NCI-H1930 (cell line): ENCODE measurements at regions not wholly inside any gene's neighbourhood (a gene's known extent, or its start where the extent isn't known, plus 50 kb on each side); places are given as distances from the start of the nearest gene placed in this dataset.
"Not testable (repeated sequence)": the region's sequence is repeated elsewhere in the genome, so short reads cannot be mapped to it uniquely, and the experiment has no call there.

Experiments used
- DNase-seq, 2 experiments: peaks; one replicate each; lab custom pipeline; 2025; lab: John Stamatoyannopoulos, UW

DNA sequence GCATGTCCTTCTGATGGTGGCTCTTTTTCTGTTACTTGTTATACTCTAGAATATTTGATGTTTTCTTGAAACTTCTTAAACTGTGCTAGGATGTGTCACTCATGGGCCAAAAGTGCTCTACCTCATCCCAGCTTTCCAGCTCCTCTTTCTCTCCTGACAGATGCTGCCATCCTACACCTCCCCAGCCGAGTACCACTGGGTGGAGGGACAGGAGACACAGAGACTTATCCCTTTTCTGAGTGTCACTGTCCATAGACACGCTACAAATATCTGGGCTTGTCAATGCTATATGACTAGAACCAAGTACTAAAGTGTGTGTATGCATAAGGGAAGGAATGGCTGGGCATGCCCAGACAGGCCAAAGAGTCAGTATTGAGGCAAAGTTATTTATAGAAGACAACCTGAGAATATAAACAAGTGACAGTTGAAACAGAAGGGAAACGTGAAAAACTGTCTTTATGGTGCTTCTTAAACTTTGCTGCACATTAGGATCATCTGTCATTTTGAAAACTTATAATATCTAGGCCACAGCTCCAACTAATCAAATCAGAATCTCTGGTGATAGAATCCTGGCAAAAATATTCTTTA, 188.0 kb downstream of the CARTPT start:
- DNase-seq = no peak

DNA sequence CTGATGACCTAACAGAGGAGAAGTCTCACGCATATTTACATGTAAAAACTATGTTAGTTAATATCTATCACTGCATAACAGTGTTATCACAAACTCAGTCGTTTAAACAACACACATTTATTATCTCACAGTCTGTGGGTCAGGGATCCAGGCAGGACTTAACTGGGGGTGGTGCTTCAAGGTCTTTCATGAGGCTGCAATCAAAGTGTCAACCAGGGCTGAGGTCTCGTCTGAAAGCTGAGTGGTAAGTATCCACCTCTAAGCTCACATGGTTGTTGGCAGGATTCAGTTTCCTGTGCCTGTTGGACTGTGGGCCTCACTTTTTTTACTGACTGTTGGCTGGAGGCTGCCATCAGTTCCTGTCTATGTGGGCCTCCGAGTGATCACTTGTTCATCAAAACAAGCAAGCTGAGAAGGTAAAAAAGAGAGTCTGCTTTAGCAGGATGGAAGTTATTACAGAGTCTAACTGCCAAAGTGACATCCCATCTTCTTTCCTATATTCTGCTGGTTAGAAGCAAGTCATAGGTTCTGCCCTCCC, 188.6 kb downstream of the CARTPT start:
- DNase-seq = no peak

DNA sequence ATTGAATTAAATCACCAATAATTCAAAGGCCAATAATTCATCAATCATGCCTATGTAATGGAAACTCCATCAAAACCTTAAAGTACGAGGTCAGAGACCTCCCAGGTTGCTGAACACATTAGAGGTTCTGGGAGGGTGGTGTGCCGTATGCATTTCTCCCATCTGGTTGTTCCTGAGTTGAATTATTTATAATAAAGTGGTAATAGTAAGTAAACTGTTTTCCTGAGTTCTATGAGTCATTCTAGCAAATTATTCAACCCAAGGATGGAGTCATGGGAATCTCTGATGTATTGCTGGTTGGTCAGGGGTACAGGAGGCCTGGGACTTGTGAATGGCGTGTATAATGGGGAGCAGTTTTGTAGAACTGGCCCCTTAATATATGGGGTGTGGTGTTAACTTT, 191.7 kb downstream of the CARTPT start:
- no peak for DNase-seq

DNA sequence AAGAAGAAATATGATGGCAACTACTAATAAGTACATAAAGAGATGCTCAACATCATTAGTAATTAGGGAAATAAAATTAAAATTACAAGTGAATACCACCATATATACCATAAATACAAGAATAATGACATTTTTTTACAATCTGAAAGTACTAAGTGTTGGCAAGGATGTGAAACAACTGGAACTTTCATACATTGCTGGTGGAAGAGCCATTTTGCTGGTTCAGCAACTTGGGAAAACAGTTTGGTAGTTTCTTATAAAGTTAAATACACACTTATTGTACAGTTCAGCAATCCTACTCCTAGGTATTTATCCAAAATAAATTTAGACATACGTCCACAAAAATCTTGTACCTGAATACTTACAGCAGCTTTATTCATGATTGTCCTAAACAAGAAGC, 192.9 kb downstream of the CARTPT start:
- DNase-seq = no peak

DNA sequence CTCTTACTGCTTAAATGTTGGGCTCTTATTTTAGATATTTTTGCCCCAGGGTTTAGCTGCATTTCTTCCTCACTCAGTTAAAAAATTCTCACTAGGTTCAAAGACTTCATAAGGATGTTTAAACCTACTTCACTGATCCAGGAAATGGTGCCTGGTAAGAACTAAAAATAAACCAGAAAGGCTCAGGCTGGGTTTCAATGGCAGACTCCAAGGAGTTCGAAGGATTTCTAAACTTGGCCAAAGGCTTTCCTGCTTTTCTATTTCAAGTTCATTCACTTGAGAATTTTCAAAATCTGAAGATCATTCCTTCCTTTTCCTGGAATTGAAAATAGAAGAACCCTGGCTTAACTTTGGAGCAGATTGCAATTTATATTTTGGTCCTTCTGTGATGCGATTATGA, 193.0 kb upstream of the MAP1B start:
- DNase-seq = no peak

DNA sequence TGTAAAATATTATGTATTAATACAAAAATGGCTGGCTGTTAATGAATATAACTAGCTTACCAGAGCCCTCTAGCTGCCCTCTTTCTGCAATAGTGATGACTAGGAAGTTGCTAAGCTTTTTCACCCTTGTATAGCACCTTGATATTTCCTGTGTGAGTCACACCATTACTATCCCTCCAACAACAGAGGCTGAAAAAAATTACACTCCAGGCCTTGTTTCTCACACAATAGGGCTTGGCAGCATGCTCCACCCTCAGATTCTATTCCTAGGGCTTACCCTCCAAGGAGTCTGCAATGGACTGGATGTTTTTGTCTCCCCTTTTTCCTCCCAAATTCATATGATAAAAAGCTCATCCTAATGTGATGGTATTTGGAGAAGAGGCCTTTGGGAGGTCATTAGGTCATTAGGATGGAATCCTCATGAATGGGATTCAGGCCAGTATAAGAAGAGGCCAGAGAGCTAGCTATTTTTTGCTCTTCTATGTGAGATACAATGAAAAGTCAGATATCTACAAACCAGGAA, 184.6 kb upstream of the MAP1B start:
- no peak for DNase-seq

DNA sequence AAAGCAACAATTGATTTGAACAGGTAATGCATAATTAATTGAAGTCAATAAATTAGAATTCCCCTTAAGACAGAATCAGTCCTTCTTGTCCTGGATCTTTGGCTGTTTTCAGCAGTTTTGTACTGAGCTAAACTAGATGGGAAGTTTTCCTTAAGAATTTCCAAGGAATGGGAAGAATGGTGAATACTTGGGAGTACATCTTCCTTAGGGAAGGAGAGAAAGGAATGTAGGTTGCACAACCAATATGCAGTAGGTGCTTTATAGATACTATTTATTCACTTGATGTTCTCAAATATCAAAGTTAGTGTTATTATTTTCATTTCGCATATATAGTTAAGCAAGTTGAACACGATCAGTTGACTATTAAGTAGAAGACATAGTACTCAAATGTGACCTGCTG, 183.5 kb upstream of the MAP1B start:
- no peak for DNase-seq

DNA sequence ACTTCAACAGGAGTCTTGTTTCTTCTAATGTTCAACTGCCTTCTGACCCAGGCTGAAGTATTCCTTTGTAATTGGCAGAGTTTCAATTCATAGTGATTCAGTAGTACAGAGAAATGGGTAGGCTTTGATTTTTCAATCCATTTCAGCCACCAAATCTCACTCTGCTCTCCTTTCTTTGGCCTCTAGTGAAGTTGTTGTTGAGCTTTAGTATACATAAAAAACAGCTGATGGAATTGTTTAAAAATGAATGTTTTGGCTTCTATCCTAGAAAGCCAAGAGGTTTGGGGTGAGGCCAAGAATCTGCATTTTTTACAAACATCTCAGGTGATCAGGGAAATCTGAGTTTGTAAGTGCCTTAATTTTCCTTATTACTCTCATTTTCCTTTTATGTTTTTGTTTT, 182.9 kb upstream of the MAP1B start:
- no peak for DNase-seq

DNA sequence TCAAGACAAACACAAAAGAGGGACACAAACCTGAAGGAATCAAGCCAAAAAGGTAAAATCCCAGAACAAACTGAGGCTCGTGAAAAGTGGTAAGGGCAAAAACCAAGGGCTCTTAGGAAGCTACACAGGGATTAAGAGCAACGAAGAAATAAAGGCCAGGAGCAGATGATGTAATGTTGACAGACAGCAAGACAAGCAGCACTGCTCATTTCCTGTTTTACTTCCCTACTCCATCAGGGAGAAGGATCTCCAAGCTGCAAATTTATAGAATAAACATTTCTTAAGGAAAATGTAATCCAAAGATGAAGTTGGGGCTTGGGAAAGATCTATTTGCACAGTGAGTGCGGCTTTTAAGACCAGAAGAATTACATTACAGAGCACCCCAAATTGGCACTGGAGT, 182.3 kb upstream of the MAP1B start:
- no peak for DNase-seq

DNA sequence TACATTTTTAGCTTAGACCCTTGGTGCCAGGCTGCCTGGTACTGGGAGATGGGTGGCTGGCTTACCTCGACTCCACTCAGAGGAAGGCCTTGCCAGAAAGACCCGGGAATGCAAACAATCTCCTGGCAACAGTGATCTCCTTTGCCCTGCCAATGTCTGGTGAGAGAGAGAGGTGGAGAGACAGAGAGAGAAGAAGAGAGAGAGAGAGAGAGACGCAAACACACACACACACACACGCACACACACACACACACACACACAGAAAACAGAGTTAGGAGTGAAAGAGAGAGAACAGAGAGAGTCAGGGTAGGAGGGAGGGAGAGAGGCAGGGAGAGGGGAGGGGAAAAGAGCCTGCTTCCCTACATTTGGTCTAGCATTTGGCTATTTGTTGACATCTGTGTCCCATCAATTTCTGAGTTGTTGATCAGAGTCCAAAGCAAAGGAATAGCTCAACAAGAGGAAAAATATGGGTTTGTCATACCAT, 181.6 kb upstream of the MAP1B start:
- no peak for DNase-seq

DNA sequence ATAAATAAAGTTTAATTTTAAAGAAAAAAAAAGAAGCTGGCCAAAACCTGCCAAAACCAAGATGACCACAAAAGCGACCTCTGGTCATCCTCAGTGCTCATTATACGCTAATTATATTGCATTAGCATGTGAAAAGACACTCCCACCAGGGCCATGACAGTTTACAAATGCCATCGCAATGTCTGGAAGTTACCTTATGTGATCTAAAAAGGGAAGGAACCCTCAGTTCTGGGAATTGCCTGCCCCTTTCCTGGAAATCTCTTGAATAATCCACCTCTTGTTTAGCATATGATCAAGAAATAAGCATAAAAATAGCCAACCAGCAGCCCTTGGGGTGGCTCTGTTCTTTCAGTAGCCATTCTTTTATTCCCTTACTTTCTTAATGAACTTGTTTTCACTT, 178.3 kb upstream of the MAP1B start:
- DNase-seq = no peak

DNA sequence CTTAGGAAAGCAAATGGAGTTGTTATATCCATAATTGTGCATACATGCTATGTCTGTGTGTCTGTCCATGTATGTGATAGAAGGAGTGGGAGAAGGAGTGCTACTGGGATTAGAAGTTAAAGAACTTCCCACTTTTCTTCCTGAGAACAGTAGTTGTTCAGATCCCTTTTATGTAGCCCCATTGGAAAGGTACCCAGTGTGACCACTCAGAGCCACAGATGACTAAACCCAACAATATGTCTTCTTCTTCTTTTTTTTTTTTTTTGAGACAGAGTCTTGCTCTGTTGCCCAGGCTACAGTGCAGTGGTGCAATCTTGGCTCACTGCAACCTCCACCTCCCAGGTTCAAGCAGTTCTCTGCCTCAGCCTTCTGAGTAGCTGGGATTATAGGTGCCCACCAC, 176.7 kb upstream of the MAP1B start:
- not testable (repeated sequence) for DNase-seq

DNA sequence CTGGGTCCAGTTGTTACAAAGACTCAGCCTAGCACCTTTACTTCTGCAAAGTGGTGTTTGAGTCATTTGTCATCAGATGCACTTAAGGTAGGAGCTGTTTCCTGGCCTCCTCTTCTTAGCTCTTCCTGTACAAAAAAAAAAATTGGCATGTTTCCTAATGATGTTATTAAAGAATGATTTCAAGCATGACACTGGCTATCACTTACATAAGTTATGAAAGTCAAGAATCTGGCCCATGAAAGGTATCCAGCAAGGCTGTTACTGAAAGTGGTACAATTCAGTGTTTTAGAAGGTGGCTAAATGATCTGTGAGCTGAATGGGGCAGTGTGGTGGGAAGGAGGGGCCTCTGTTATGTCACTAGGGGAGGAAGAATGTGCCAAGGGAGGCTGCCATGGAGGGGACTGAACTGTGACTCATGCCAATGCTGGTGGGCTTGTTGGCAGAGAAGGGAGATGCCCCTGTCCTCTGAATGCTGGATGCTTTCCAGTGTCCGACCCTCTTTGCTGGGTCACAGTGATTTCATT, 175.1 kb upstream of the MAP1B start:
- DNase-seq = no peak

DNA sequence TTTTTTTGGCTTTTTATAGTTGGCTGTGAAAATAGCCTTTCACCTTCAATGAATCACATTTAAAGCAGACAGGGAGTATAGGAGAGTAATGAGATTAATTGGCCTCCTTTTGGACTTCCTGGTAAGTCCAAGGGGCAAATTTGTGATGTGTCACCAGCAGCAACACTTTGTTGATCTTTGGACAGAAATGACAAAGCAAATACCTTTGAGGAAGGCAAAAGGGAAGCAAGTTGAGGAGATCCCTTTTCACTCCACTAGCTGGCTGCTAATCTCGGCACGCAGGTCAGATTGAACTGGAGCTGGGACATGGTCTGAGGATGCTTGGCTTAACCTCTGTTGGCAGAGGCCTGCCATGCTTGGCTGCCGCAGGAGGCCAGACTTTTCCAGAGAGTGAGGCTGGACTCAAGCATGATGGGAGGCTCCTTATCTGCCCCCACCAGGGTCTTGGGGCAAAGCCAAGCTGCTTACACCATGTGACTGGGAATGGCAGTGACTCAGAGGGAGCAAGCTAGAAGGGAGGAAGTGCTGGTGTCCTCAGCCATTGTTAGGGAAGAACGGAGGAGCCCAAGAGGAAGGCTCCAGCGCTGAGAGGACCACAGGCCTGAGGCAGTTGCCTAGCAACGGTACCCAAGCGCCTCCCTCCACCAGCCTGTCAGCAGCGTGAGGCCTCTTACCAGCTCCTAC, 174.5 kb upstream of the MAP1B start:
- no peak for DNase-seq

DNA sequence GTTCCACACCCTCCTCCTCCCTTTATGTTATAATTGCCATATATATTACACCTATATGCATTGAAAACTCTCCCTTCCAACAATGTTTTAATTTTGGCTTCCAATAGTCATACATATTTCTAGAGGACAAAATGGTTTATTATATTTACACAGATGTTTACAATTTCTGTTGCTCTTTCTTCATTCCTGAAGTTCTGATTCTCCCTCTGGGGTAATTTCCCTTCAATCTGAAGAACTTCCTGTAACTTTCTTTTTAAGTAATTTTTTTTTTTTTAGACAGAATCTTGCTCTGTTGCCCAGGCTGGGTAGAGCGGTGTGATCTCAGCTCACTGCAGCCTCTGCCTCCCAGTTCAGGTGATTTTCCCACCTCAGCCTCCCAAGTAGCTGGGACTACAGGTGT, 173.0 kb upstream of the MAP1B start:
- no peak for DNase-seq

DNA sequence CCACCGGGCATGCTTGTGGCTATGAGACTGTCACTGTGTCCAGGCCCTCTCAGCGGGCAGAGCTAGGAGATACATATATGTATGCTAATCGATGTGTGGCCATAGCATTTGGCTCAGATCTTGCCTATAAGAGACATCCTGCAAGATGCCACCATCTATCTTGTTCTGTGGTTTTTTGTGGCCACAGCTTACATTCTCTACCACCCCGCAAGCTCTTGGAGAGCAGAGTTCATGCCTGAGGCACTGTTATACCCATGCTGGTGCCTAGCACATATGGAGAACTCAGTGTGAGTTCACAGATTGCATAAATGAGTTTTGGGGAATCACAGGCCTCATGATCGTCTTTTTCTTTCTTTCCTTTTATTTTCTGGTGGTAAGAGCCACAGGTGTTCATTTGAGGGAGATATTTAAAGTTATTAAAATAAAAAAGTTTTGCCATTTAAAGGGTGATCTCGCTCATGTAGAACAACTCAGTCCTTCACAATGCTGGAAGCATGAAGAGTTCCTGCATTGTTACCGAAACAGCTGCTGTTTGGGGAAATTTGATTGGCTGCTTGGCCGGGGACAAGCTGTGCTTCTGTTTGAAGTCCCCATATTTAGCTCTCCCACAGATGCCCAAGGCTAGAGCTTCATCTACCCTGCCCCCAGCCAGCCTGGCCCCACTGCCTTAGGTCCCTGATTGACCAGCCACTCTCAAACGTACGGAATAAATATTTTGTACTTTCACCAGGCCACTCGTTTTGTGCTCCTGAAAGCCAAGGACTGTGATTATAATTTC, 169.2 kb upstream of the MAP1B start:
- DNase-seq = no peak

DNA sequence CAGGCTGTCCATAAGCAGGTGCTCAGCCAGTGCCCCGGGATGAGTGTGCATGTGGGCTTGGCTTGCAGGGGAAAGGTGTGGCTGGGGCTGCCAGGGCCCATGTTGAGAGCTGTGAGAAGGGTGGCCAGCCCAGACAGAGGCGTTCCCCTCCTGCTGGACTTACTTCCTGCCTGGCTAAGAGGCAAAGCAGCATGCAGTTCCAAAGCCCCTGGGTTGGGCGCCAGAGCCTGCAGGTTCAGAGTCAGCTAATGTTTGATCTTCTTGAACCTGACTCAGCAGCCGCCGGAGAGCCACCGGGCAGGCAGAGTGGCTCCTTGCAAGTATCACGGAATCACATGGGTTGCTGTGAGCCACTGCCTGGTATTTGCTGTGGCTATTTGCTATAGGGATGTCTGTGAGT, 168.4 kb upstream of the MAP1B start:
- peak in 1 of 2 experiments; percentile 11 for DNase-seq

DNA sequence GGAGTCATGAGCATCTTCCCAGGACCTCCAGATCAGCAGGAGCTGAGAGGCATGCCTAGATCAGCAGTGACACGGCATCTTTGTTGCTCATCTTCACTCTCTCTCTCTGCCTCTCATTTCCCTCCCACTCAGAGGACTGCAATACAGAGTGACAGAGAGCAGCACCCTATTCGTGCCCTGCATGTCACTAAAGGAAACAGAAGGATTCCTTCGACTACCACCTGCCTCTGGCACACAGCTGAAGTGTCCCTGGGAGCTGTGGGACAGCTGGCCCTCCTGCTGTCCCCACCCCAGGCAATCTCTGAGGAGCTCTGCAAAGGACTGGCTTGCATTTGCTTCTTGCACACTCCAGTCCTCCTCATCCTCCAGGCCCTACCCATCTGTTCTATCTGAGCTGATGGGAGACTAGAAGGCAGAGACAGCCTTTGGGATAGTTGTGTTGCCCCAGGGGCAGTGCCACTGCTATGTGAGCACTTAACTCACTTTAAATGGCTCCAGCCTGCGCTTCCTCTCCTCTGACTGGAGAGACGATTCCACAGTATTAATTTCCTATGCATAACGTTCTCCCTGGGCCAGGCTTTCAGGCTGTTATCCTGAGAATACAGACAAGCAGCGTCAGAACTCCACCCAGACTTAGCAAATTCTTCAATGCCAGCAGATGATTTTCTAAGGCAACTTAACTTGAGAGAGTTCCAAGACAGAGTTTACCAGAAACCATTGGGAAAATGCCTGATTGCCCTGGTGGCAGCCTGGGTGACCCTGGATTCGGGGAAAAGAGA, 167.6 kb upstream of the MAP1B start:
- DNase-seq = peak in 1 of 2 experiments; percentile 4

DNA sequence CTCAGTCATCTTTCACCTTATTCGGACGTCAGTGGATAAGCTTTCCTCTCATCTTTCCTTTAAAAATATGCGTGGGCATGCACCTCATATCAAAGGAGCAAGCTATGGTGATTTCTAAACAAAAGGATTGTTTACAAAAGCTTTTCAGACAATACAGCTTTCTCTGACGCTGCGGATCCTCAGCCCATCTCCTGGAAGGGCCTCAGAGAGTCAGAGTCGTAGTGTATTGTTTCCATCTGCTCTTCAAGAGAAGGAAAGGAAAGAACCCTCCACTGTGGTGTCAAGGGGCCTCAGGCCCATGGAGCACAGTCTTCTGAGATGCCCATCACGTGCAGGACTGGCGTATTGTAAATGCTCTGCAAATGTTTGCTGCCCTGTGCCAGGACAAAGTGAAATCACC, 163.4 kb upstream of the MAP1B start:
- no peak for DNase-seq

DNA sequence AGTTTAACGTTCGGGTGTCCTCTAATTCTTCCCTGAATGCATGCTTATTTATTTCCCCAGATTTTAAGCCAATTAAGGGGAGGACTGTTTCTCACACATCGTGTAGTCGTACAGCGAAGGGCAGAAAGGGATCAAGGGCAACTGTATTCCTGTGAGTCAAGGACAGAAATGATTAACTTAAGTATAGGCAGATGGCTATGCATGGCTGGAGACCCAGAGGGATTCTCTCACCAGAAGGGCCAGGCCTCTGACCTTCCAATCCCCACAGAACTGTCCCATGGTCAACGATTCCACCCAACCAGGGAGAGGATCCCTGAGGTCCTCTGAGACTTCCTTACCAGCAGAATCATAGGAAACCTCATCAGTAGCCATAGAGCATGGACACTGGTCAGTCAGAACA, 161.8 kb upstream of the MAP1B start:
- no peak for DNase-seq

DNA sequence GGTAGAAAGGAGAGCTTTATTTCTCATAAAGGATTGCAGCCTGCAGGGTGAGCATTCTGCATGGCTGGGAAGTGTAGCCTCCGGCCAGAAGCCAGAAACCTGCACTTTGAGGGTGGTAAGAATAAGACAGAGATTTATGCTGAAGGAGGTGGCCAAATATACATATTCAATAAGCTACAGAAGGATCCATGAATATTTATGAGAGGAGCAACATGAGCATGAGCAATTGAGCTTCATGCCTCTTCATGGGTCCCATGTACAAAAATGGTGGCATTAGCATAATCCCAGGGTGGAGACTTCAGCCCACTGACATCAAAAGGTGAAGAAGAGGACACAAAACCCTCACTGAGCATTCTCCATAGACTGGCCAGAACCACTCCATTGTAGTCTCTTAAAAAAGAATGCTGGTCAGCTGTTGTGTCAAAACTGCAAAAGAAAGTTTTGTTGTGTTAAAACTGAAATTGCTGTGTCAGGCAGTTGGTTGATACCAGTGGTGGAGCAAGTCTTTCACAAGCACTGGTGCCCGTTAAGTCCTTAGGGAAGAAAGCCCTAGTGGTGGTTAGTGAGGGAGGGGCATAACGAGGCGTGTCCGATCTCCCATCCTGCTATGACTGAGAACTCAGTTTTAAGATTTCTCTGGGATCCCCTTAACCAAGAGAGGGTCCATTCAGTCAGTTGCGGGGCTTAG, 160.8 kb upstream of the MAP1B start:
- DNase-seq = no peak
